WTC11 (cell line): ENCODE measurements at regions not wholly inside any gene's neighbourhood (a gene's known extent, or its start where the extent isn't known, plus 50 kb on each side); places are given as distances from the start of the nearest gene placed in this dataset.

Experiments
- ATAC-seq: fragments of 200-7000 bp; cut with Tn5 transposase; 2 replicates; pipeline ENCODE4 v1.10.0; 2021; ENCODE audit warnings: mild to moderate bottlenecking, moderate library complexity
- CTCF ChIA-PET: fragments of 300-600 bp; sonication (Branson Sonifier 250); formaldehyde crosslinking; loops from one replicate; lab custom pipeline; 2021; ENCODE audit warnings: antibody characterized with exemption; lab: Charles Lee
- POLR2A ChIA-PET: fragments of 350-600 bp; sonication (Branson Sonifier 250); formaldehyde crosslinking; loops from one replicate; lab custom pipeline; 2021; ENCODE audit warnings: antibody characterized with exemption; lab: Charles Lee
- DNase-seq: peaks from one replicate; pipeline ENCODE4 v3.0.0; 2021; ENCODE audit warnings: low spot score
- H3K27ac Mint-ChIP-seq: 2 replicates; pipeline ENCODE4 v1.8.0; 2021; ENCODE audit warnings: mixed read lengths
- H3K27me3 Mint-ChIP-seq: 2 replicates; pipeline ENCODE4 v1.8.0; 2021; ENCODE audit warnings: low read depth, mild to moderate bottlenecking, moderate library complexity, mixed read lengths
- H3K36me3 Mint-ChIP-seq: 2 replicates; pipeline ENCODE4 v1.8.0; 2021; ENCODE audit warnings: mixed read lengths
- H3K4me1 Mint-ChIP-seq: 2 replicates; pipeline ENCODE4 v1.8.0; 2022; ENCODE audit warnings: mixed read lengths
- H3K4me3 Mint-ChIP-seq: 2 replicates; pipeline ENCODE4 v1.8.0; 2021; ENCODE audit warnings: mild to moderate bottlenecking, moderate library complexity, mixed read lengths
- H3K9me3 Mint-ChIP-seq: 2 replicates; pipeline ENCODE4 v1.8.0; 2021; ENCODE audit warnings: mixed read lengths
- ARID4B ChIP-seq: sonication (generic); formaldehyde crosslinking; IDR thresholded peaks from 2 replicates; pipeline ENCODE4 v1.8.0; 2023; ENCODE audit warnings: missing genetic modification reagents, mild to moderate bottlenecking, borderline replicate concordance
- ATF1 ChIP-seq: sonication (generic); formaldehyde crosslinking; IDR thresholded peaks from 2 replicates; pipeline ENCODE4 v1.8.1; 2023; ENCODE audit warnings: mild to moderate bottlenecking, moderate library complexity, missing genetic modification reagents
- CREM ChIP-seq: sonication (generic); formaldehyde crosslinking; IDR thresholded peaks from 2 replicates; pipeline ENCODE4 v1.8.1; 2022; ENCODE audit warnings: mild to moderate bottlenecking, missing genetic modification reagents, moderate library complexity
- E2F5 ChIP-seq: sonication (generic); formaldehyde crosslinking; IDR thresholded peaks from 2 replicates; pipeline ENCODE4 v1.8.1; 2022; ENCODE audit warnings: mild to moderate bottlenecking, moderate library complexity, missing genetic modification reagents
- FOXK1 ChIP-seq: sonication (generic); formaldehyde crosslinking; IDR thresholded peaks from 2 replicates; pipeline ENCODE4 v1.8.0; 2022; ENCODE audit warnings: mild to moderate bottlenecking, moderate library complexity, missing genetic modification reagents
- HMGA2 ChIP-seq: fragments of 250-450 bp; sonication (Bioruptor Pico); IDR thresholded peaks from 2 replicates; pipeline ENCODE4 v1.4.0; 2021; ENCODE audit warnings: mild to moderate bottlenecking, moderate library complexity
- IRF2 ChIP-seq: sonication (generic); formaldehyde crosslinking; IDR thresholded peaks from 2 replicates; pipeline ENCODE4 v1.8.0; 2022; ENCODE audit warnings: low read depth, missing genetic modification reagents, borderline replicate concordance
- JAZF1 ChIP-seq: fragments of 250-450 bp; sonication (Bioruptor Pico); IDR thresholded peaks from 2 replicates; pipeline ENCODE4 v1.9.0; 2021; ENCODE audit warnings: moderate library complexity, mild to moderate bottlenecking, inconsistent platforms
- JUN ChIP-seq: sonication (generic); formaldehyde crosslinking; IDR thresholded peaks from 2 replicates; pipeline ENCODE4 v1.8.0; 2023; ENCODE audit warnings: mild to moderate bottlenecking, missing genetic modification reagents
- NFE2L1 ChIP-seq: sonication (generic); formaldehyde crosslinking; IDR thresholded peaks from 2 replicates; pipeline ENCODE4 v1.8.1; 2023; ENCODE audit warnings: missing genetic modification reagents
- NR2C2 ChIP-seq: sonication (generic); formaldehyde crosslinking; IDR thresholded peaks from 2 replicates; pipeline ENCODE4 v1.8.0; 2022; ENCODE audit warnings: mild to moderate bottlenecking, missing genetic modification reagents
- NR3C1 ChIP-seq: sonication (generic); formaldehyde crosslinking; conservative IDR thresholded peaks from 2 replicates; pipeline ENCODE4 v1.8.1; 2023; ENCODE audit warnings: low read depth, mild to moderate bottlenecking, missing genetic modification reagents
- OVOL2 ChIP-seq: fragments of 250-450 bp; sonication (Bioruptor Pico); IDR thresholded peaks from 2 replicates; pipeline ENCODE4 v1.9.0; 2021; ENCODE audit warnings: mild to moderate bottlenecking, borderline replicate concordance
- RORB ChIP-seq: fragments of 250-450 bp; sonication (Bioruptor Pico); IDR thresholded peaks from 2 replicates; pipeline ENCODE4 v1.9.0; 2021; ENCODE audit warnings: mild to moderate bottlenecking
- SP1 ChIP-seq: sonication (generic); formaldehyde crosslinking; conservative IDR thresholded peaks from 2 replicates; pipeline ENCODE4 v1.8.1; 2022; ENCODE audit warnings: missing genetic modification reagents
- TEAD1 ChIP-seq: sonication (generic); formaldehyde crosslinking; IDR thresholded peaks from 2 replicates; pipeline ENCODE4 v1.8.0; 2022; ENCODE audit warnings: mild to moderate bottlenecking, missing genetic modification reagents
- ZNF263 ChIP-seq: sonication (generic); formaldehyde crosslinking; IDR thresholded peaks from 2 replicates; pipeline ENCODE4 v1.8.1; 2022; ENCODE audit warnings: low read depth, mild to moderate bottlenecking, moderate library complexity, missing genetic modification reagents
- ZNF396 ChIP-seq: fragments of 250-450 bp; sonication (Bioruptor Pico); IDR thresholded peaks from 2 replicates; pipeline ENCODE4 v1.8.0; 2021; ENCODE audit warnings: mild to moderate bottlenecking, moderate library complexity, borderline replicate concordance
- ZNF423 ChIP-seq: fragments of 250-450 bp; sonication (Bioruptor Pico); IDR thresholded peaks from 2 replicates; pipeline ENCODE4 v2.1.2; 2022; ENCODE audit warnings: mild to moderate bottlenecking, moderate library complexity
- TF ChIP-seq, protein P1 (sequence below): sonication (generic); formaldehyde crosslinking; conservative IDR thresholded peaks from 2 replicates; pipeline ENCODE4 v1.8.1; 2023; ENCODE audit warnings: mild to moderate bottlenecking, low read depth, missing genetic modification reagents, moderate library complexity
- TF ChIP-seq, protein P2 (sequence below): fragments of 250-450 bp; sonication (Bioruptor Pico); IDR thresholded peaks from 2 replicates; pipeline ENCODE4 v1.9.0; 2021; ENCODE audit warnings: moderate library complexity, mild to moderate bottlenecking, inconsistent platforms, borderline replicate concordance
- TF ChIP-seq, protein P3 (sequence below): sonication (generic); formaldehyde crosslinking; IDR thresholded peaks from 2 replicates; pipeline ENCODE4 v1.8.1; 2023; ENCODE audit warnings: mild to moderate bottlenecking, missing genetic modification reagents, borderline replicate concordance

DNA sequence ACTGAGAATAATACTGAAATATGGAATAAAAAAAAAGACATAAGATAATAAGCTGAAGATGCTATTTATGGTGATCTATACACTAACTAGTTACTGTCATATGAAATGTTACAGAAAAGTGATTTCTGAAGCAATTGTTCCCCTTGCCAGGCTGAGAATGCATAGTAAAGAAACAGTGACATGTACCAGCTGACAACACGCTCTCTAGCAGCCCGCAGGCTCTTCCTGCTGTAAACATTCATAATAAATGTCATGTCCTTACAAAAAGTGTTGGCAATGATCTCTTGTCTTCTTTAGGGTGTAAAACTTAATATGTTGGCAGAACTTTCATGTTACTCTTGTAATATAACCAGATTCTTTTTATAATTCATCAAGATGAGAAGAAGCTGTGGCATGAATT, 1171.3 kb downstream of the DSC3 start:
- Mint-ChIP-seq H3K36me3 (no peaks in the 10 kb centered on the region), H3K27ac (no peak overlapping the region), H3K9me3 (peaks cover 4% of the 10 kb centered on the region), H3K4me3 (no peak overlapping the region), H3K27me3 (no peaks in the 10 kb centered on the region)
- POLR2A ChIA-PET, result no interaction called here
- no peak for TF ChIP-seq FOXK1 (CRISPR knock-in tag)
- no peak for TF ChIP-seq OVOL2 (CRISPR knock-in tag)
- TF ChIP-seq CREM, result no peak
- TF ChIP-seq, protein P1, sequence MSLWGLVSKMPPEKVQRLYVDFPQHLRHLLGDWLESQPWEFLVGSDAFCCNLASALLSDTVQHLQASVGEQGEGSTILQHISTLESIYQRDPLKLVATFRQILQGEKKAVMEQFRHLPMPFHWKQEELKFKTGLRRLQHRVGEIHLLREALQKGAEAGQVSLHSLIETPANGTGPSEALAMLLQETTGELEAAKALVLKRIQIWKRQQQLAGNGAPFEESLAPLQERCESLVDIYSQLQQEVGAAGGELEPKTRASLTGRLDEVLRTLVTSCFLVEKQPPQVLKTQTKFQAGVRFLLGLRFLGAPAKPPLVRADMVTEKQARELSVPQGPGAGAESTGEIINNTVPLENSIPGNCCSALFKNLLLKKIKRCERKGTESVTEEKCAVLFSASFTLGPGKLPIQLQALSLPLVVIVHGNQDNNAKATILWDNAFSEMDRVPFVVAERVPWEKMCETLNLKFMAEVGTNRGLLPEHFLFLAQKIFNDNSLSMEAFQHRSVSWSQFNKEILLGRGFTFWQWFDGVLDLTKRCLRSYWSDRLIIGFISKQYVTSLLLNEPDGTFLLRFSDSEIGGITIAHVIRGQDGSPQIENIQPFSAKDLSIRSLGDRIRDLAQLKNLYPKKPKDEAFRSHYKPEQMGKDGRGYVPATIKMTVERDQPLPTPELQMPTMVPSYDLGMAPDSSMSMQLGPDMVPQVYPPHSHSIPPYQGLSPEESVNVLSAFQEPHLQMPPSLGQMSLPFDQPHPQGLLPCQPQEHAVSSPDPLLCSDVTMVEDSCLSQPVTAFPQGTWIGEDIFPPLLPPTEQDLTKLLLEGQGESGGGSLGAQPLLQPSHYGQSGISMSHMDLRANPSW (CRISPR knock-in tag), result no peak
- TF ChIP-seq, protein P2, sequence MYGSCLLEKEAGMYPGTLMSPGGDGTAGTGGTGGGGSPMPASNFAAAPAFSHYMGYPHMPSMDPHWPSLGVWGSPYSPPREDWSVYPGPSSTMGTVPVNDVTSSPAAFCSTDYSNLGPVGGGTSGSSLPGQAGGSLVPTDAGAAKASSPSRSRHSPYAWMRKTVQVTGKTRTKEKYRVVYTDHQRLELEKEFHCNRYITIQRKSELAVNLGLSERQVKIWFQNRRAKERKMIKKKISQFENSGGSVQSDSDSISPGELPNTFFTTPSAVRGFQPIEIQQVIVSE (CRISPR knock-in tag), result no peak
- no peak for TF ChIP-seq ZNF263 (CRISPR knock-in tag)
- TF ChIP-seq ZNF423 (CRISPR knock-in tag), result no peak
- TF ChIP-seq JAZF1, result no peak
- TF ChIP-seq E2F5 (CRISPR knock-in tag), result no peak
- TF ChIP-seq ZNF396, result no peak
- TF ChIP-seq NFE2L1 (CRISPR knock-in tag), result no peak
- no peak for TF ChIP-seq NR3C1 (CRISPR knock-in tag)
- no peak for TF ChIP-seq IRF2 (CRISPR knock-in tag)
- no peak for TF ChIP-seq JUN (CRISPR knock-in tag)
- TF ChIP-seq ATF1 (CRISPR knock-in tag), result no peak
- no peak for TF ChIP-seq HMGA2 (CRISPR knock-in tag)
- TF ChIP-seq SP1 (CRISPR knock-in tag), result no peak
- no peak for TF ChIP-seq RORB (CRISPR knock-in tag)
- no peak for TF ChIP-seq ARID4B (CRISPR knock-in tag)
- TF ChIP-seq, all 79 proteins: peak for 0
- DNase-seq (no peak), ATAC-seq (no peak)
- no peaks in the 10 kb centered on the region; the same call in 1 of the 2 replicates for H3K4me1 Mint-ChIP-seq
- CTCF ChIA-PET, result no interaction called here

DNA sequence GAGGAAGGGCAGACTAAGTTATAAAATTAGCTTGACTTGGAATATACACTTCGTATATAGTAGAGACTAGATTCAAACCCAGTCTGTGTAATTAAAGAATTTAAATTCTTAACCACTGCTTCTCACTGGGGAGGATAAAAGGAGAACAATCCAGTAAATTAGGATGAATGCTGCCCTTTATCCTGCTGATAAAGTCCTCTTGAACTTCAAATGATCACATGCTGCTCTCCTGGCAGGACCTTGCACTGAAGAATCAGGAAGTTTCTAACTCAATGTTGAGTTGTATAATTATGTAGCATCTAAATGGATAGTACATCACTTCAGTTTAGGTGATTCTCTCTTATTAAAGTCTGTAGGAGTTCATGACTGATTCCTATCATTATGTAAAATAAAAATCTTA, 1179.7 kb downstream of the DSC3 start:
- H3K9me3 Mint-ChIP-seq, result no peaks in the 10 kb centered on the region
- H3K27me3 Mint-ChIP-seq, result peaks cover 23% of the 10 kb centered on the region
- no peaks in the 10 kb centered on the region for H3K36me3 Mint-ChIP-seq
- H3K27ac Mint-ChIP-seq, result no peak overlapping the region
- CTCF ChIA-PET, result interaction anchor here (0.7 to 1.3 kb wide), 2 partner anchors 11 to 17 kb away, joined by 3 to 4 read pairs; no protein-coding TSS in a partner anchor
- POLR2A ChIA-PET, result no interaction called here
- ATAC-seq (peak; percentile 73), DNase-seq (no peak)
- peaks cover 13% of the 10 kb centered on the region for H3K4me1 Mint-ChIP-seq
- no peak overlapping the region for H3K4me3 Mint-ChIP-seq
- TF ChIP-seq, protein P3, sequence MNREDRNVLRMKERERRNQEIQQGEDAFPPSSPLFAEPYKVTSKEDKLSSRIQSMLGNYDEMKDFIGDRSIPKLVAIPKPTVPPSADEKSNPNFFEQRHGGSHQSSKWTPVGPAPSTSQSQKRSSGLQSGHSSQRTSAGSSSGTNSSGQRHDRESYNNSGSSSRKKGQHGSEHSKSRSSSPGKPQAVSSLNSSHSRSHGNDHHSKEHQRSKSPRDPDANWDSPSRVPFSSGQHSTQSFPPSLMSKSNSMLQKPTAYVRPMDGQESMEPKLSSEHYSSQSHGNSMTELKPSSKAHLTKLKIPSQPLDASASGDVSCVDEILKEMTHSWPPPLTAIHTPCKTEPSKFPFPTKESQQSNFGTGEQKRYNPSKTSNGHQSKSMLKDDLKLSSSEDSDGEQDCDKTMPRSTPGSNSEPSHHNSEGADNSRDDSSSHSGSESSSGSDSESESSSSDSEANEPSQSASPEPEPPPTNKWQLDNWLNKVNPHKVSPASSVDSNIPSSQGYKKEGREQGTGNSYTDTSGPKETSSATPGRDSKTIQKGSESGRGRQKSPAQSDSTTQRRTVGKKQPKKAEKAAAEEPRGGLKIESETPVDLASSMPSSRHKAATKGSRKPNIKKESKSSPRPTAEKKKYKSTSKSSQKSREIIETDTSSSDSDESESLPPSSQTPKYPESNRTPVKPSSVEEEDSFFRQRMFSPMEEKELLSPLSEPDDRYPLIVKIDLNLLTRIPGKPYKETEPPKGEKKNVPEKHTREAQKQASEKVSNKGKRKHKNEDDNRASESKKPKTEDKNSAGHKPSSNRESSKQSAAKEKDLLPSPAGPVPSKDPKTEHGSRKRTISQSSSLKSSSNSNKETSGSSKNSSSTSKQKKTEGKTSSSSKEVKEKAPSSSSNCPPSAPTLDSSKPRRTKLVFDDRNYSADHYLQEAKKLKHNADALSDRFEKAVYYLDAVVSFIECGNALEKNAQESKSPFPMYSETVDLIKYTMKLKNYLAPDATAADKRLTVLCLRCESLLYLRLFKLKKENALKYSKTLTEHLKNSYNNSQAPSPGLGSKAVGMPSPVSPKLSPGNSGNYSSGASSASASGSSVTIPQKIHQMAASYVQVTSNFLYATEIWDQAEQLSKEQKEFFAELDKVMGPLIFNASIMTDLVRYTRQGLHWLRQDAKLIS, result no peak
- peak; percentile 29; the same call in 1 of the 2 replicates for TF ChIP-seq TEAD1
- no peak for TF ChIP-seq NR3C1 (CRISPR knock-in tag)
- TF ChIP-seq NFE2L1 (CRISPR knock-in tag), result no peak
- no peak for TF ChIP-seq NR2C2 (CRISPR knock-in tag)
